ENCODE measurements at regions not wholly inside any gene's neighbourhood (a gene's known extent, or its start where the extent isn't known, plus 50 kb on each side); places are given as distances from the start of the nearest gene placed in this dataset.
A peak's percentile ranks its signal among the peaks of the same experiment; 100 is the strongest.

- DNase-seq = no peak
- no peaks in the 10 kb centered on the region for H3K27me3 ChIP-seq (ENCODE audit: insufficient read depth, low read length)
- no peak overlapping the region for H2BK120ac ChIP-seq (ENCODE audit: insufficient read depth, low read length, poor library complexity)
- H3K36me3 ChIP-seq (ENCODE audit: control insufficient read depth in 1 of 2, insufficient read depth in 2 of 2, low read length in 2 of 2) = no peaks in the 10 kb centered on the region
- H3K27ac ChIP-seq (ENCODE audit: low read depth, low read length) = no peak overlapping the region
- no peak overlapping the region for H4K91ac ChIP-seq (ENCODE audit: low read depth, low read length)
- H4K12ac ChIP-seq (ENCODE audit: low read depth, low read length) = no peak overlapping the region
- no peak overlapping the region for H3K9ac ChIP-seq (ENCODE audit: low read length)
- H3K4me1 ChIP-seq (ENCODE audit: control insufficient read depth in 1 of 2, insufficient read depth in 2 of 2, low read length in 2 of 2) = no peaks in the 10 kb centered on the region
- no peak overlapping the region for H3K14ac ChIP-seq (ENCODE audit: low read length)
- no peaks in the 10 kb centered on the region for H3K9me3 ChIP-seq (ENCODE audit: insufficient read depth, low read depth, low read length)
- no peak overlapping the region for H3K23ac ChIP-seq (ENCODE audit: low read length)
- H2BK12ac ChIP-seq (ENCODE audit: low read length) = no peak overlapping the region
- no peak overlapping the region for H2AK5ac ChIP-seq (ENCODE audit: low read length)
- no peak overlapping the region for H3K4me3 ChIP-seq (ENCODE audit: low read depth, low read length)
- H2BK5ac ChIP-seq (ENCODE audit: low read depth, low read length, poor library complexity) = no peak overlapping the region
- no peak overlapping the region for H3K18ac ChIP-seq (ENCODE audit: low read length)
- H3K4ac ChIP-seq (ENCODE audit: low read depth, low read length) = no peak overlapping the region
- no peak overlapping the region for H2AFZ ChIP-seq (ENCODE audit: insufficient read depth, low read length, poor library complexity)
- no CpG with 5 or more reads among the region's 3 CpGs for WGBS (ENCODE audit: extremely low coverage, insufficient coverage, insufficient read length)
- H3K4me2 ChIP-seq (ENCODE audit: low read length) = no peak overlapping the region
- H3K79me2 ChIP-seq (ENCODE audit: control insufficient read depth, insufficient read depth, low read length, poor library complexity) = no peaks in the 10 kb centered on the region
- H3K79me1 ChIP-seq (ENCODE audit: low read length) = no peaks in the 10 kb centered on the region
- H4K8ac ChIP-seq (ENCODE audit: low read depth, low read length) = no peak overlapping the region
Observed at GRCh38 chr3:8276056-8276455, 225.6 kb upstream of the LMCD1 start.

GRCh38 chr3:8276506-8276905 is 225.1 kb upstream of the LMCD1 start:
- no peak overlapping the region for H3K23ac ChIP-seq (ENCODE audit: low read length)
- no peak overlapping the region for H4K12ac ChIP-seq (ENCODE audit: low read depth, low read length)
- H3K36me3 ChIP-seq (ENCODE audit: control insufficient read depth in 1 of 2, insufficient read depth in 2 of 2, low read length in 2 of 2) = no peaks in the 10 kb centered on the region
- H3K18ac ChIP-seq (ENCODE audit: low read length) = no peak overlapping the region
- H3K27me3 ChIP-seq (ENCODE audit: insufficient read depth, low read length) = no peaks in the 10 kb centered on the region
- H3K14ac ChIP-seq (ENCODE audit: low read length) = no peak overlapping the region
- no peak overlapping the region for H3K27ac ChIP-seq (ENCODE audit: low read depth, low read length)
- no peak overlapping the region for H3K4me3 ChIP-seq (ENCODE audit: low read depth, low read length)
- no peaks in the 10 kb centered on the region for H3K4me1 ChIP-seq (ENCODE audit: control insufficient read depth in 1 of 2, insufficient read depth in 2 of 2, low read length in 2 of 2)
- no peaks in the 10 kb centered on the region for H3K79me2 ChIP-seq (ENCODE audit: control insufficient read depth, insufficient read depth, low read length, poor library complexity)
- no peak overlapping the region for H4K8ac ChIP-seq (ENCODE audit: low read depth, low read length)
- H4K91ac ChIP-seq (ENCODE audit: low read depth, low read length) = no peak overlapping the region
- no peak for DNase-seq
- no peak overlapping the region for H2BK120ac ChIP-seq (ENCODE audit: insufficient read depth, low read length, poor library complexity)
- H2AK5ac ChIP-seq (ENCODE audit: low read length) = no peak overlapping the region
- no peak overlapping the region for H2BK12ac ChIP-seq (ENCODE audit: low read length)
- H3K9me3 ChIP-seq (ENCODE audit: insufficient read depth, low read depth, low read length) = no peaks in the 10 kb centered on the region
- H3K79me1 ChIP-seq (ENCODE audit: low read length) = no peaks in the 10 kb centered on the region
- H3K9ac ChIP-seq (ENCODE audit: low read length) = no peak overlapping the region
- H3K4me2 ChIP-seq (ENCODE audit: low read length) = no peak overlapping the region
- no peak overlapping the region for H2BK5ac ChIP-seq (ENCODE audit: low read depth, low read length, poor library complexity)
- H2AFZ ChIP-seq (ENCODE audit: insufficient read depth, low read length, poor library complexity) = no peak overlapping the region
- no CpG with 5 or more reads among the region's 2 CpGs for WGBS (ENCODE audit: extremely low coverage, insufficient coverage, insufficient read length)
- H3K4ac ChIP-seq (ENCODE audit: low read depth, low read length) = no peak overlapping the region

GRCh38 chr3:8278448-8278847 is 223.2 kb upstream of the LMCD1 start:
- Histone ChIP-seq H4K91ac (ENCODE audit: low read depth, low read length) (no peak overlapping the region), H3K4me2 (ENCODE audit: low read length) (no peak overlapping the region), H3K27ac (ENCODE audit: low read depth, low read length) (no peak overlapping the region), H3K4me3 (ENCODE audit: low read depth, low read length) (no peak overlapping the region), H3K36me3 (ENCODE audit: control insufficient read depth in 1 of 2, insufficient read depth in 2 of 2, low read length in 2 of 2) (no peaks in the 10 kb centered on the region), H2BK12ac (ENCODE audit: low read length) (no peak overlapping the region), H3K14ac (ENCODE audit: low read length) (no peak overlapping the region), H3K9me3 (ENCODE audit: insufficient read depth, low read depth, low read length) (no peaks in the 10 kb centered on the region), H2BK120ac (ENCODE audit: insufficient read depth, low read length, poor library complexity) (no peak overlapping the region), H3K9ac (ENCODE audit: low read length) (no peak overlapping the region), H3K23ac (ENCODE audit: low read length) (no peak overlapping the region), H2BK5ac (ENCODE audit: low read depth, low read length, poor library complexity) (no peak overlapping the region), H4K8ac (ENCODE audit: low read depth, low read length) (no peak overlapping the region), H3K79me2 (ENCODE audit: control insufficient read depth, insufficient read depth, low read length, poor library complexity) (no peaks in the 10 kb centered on the region), H2AFZ (ENCODE audit: insufficient read depth, low read length, poor library complexity) (no peak overlapping the region), H3K18ac (ENCODE audit: low read length) (no peak overlapping the region), H3K4me1 (ENCODE audit: control insufficient read depth in 1 of 2, insufficient read depth in 2 of 2, low read length in 2 of 2) (no peaks in the 10 kb centered on the region), H4K12ac (ENCODE audit: low read depth, low read length) (no peak overlapping the region), H3K79me1 (ENCODE audit: low read length) (no peaks in the 10 kb centered on the region), H3K27me3 (ENCODE audit: insufficient read depth, low read length) (no peaks in the 10 kb centered on the region), H2AK5ac (ENCODE audit: low read length) (no peak overlapping the region), H3K4ac (ENCODE audit: low read depth, low read length) (no peak overlapping the region)
- no CpG with 5 or more reads among the region's 7 CpGs for whole genome bisulfite sequencing (ENCODE audit: extremely low coverage, insufficient coverage, insufficient read length)
- peak in 1 of 2 donors; percentile 27 for DNase-seq

GRCh38 chr3:8279476-8279875 is 222.1 kb upstream of the LMCD1 start:
- Histone ChIP-seq H3K79me2 (ENCODE audit: control insufficient read depth, insufficient read depth, low read length, poor library complexity) (no peaks in the 10 kb centered on the region), H3K27ac (ENCODE audit: low read depth, low read length) (no peak overlapping the region), H3K79me1 (ENCODE audit: low read length) (no peaks in the 10 kb centered on the region), H4K91ac (ENCODE audit: low read depth, low read length) (no peak overlapping the region), H3K23ac (ENCODE audit: low read length) (no peak overlapping the region), H3K4ac (ENCODE audit: low read depth, low read length) (no peak overlapping the region), H4K12ac (ENCODE audit: low read depth, low read length) (no peak overlapping the region), H2AFZ (ENCODE audit: insufficient read depth, low read length, poor library complexity) (no peak overlapping the region), H2AK5ac (ENCODE audit: low read length) (no peak overlapping the region), H3K9me3 (ENCODE audit: insufficient read depth, low read depth, low read length) (no peaks in the 10 kb centered on the region), H2BK5ac (ENCODE audit: low read depth, low read length, poor library complexity) (no peak overlapping the region), H3K27me3 (ENCODE audit: insufficient read depth, low read length) (no peaks in the 10 kb centered on the region), H3K36me3 (ENCODE audit: control insufficient read depth in 1 of 2, insufficient read depth in 2 of 2, low read length in 2 of 2) (no peaks in the 10 kb centered on the region), H3K4me1 (ENCODE audit: control insufficient read depth in 1 of 2, insufficient read depth in 2 of 2, low read length in 2 of 2) (no peaks in the 10 kb centered on the region), H3K18ac (ENCODE audit: low read length) (no peak overlapping the region), H3K14ac (ENCODE audit: low read length) (no peak overlapping the region), H3K4me2 (ENCODE audit: low read length) (no peak overlapping the region), H3K9ac (ENCODE audit: low read length) (no peak overlapping the region), H3K4me3 (ENCODE audit: low read depth, low read length) (no peak overlapping the region), H2BK12ac (ENCODE audit: low read length) (no peak overlapping the region), H4K8ac (ENCODE audit: low read depth, low read length) (no peak overlapping the region), H2BK120ac (ENCODE audit: insufficient read depth, low read length, poor library complexity) (no peak overlapping the region)
- no CpG with 5 or more reads among the region's 7 CpGs for WGBS (ENCODE audit: extremely low coverage, insufficient coverage, insufficient read length)
- DNase-seq = no peak

Data from trophoblast cell (in vitro differentiated cells and primary cell).